OCI-LY1 (cell line): ENCODE measurements at regions not wholly inside any gene's neighbourhood (a gene's known extent, or its start where the extent isn't known, plus 50 kb on each side); places are given as distances from the start of the nearest gene placed in this dataset.

ENCODE experiments used
- H2AFZ ChIP-seq: fragments of 200-600 bp; sonication (generic), shearing (Covaris generic); 2 replicates; pipeline ENCODE4 v1.6.0; 2014; ENCODE audit warnings: antibody characterized with exemption, mild to moderate bottlenecking, low read length
- H3F3A ChIP-seq: fragments of 200-600 bp; sonication (generic), shearing (Covaris generic); 2 replicates; pipeline ENCODE4 v1.6.0; 2014; ENCODE audit warnings: mild to moderate bottlenecking, antibody characterized with exemption, low read length, moderate library complexity; ENCODE audit not compliant: insufficient read depth
- H3K27ac ChIP-seq: fragments of 200-600 bp; sonication (generic); 2 replicates; pipeline ENCODE4 v1.5.1; 2014; ENCODE audit warnings: low read length, mixed run types, mild to moderate bottlenecking, low read depth; ENCODE audit not compliant: poor library complexity, severe bottlenecking
- H3K27me3 ChIP-seq: fragments of 200-600 bp; sonication (generic); 2 replicates; pipeline ENCODE4 v1.6.0; 2014; ENCODE audit warnings: antibody characterized with exemption, mild to moderate bottlenecking, low read length, moderate library complexity; ENCODE audit not compliant: insufficient read depth
- H3K36me3 ChIP-seq: fragments of 200-600 bp; sonication (generic); 2 replicates; pipeline ENCODE4 v1.6.1; 2014; ENCODE audit warnings: mild to moderate bottlenecking, antibody characterized with exemption, low read length, moderate library complexity, mixed read lengths; ENCODE audit not compliant: insufficient read depth
- H3K4me1 ChIP-seq: fragments of 200-600 bp; sonication (generic); 2 replicates; pipeline ENCODE4 v1.5.1; 2014; ENCODE audit warnings: mild to moderate bottlenecking, low read length, moderate library complexity; ENCODE audit not compliant: insufficient read depth, severe bottlenecking
- H3K4me2 ChIP-seq: fragments of 200-600 bp; sonication (generic), shearing (Covaris generic); 2 replicates; pipeline ENCODE4 v1.6.1; 2014; ENCODE audit warnings: low read length
- H3K4me3 ChIP-seq: fragments of 200-600 bp; sonication (generic); 2 replicates; pipeline ENCODE4 v1.5.1; 2014; ENCODE audit warnings: low read length, low read depth, mild to moderate bottlenecking, mixed read lengths; ENCODE audit not compliant: poor library complexity, severe bottlenecking
- H3K79me2 ChIP-seq: fragments of 200-600 bp; shearing (Covaris generic); 2 replicates; pipeline ENCODE4 v1.6.1; 2016; ENCODE audit warnings: mixed run types, low read length, mixed read lengths; ENCODE audit not compliant: insufficient read depth
- H3K9ac ChIP-seq: fragments of 200-600 bp; sonication (generic), shearing (Covaris generic); 2 replicates; pipeline ENCODE4 v1.6.1; 2014; ENCODE audit warnings: mild to moderate bottlenecking, low read length, mixed read lengths
- H3K9me2 ChIP-seq: fragments of 200-600 bp; sonication (generic), shearing (Covaris generic); 2 replicates; pipeline ENCODE4 v1.6.1; 2014; ENCODE audit warnings: low read depth, mild to moderate bottlenecking, low read length, mixed read lengths
- H3K9me3 ChIP-seq: fragments of 200-600 bp; shearing (Covaris generic); 2 replicates; pipeline ENCODE4 v1.6.1; 2014; ENCODE audit warnings: low read length, mixed read lengths
- H4K20me1 ChIP-seq: fragments of 200-600 bp; sonication (generic), shearing (Covaris generic); 2 replicates; pipeline ENCODE4 v1.6.0; 2016; ENCODE audit warnings: mild to moderate bottlenecking, low read length; ENCODE audit not compliant: insufficient read depth
- EZH2 ChIP-seq: fragments of 200-600 bp; sonication (generic), shearing (Covaris generic); IDR thresholded peaks from 2 replicates; pipeline ENCODE4 v1.8.0; 2017; ENCODE audit warnings: borderline replicate concordance, mixed run types, mild to moderate bottlenecking, antibody characterized with exemption, low read length, moderate library complexity, mixed read lengths
- TF ChIP-seq, protein P1 (sequence below): fragments of 200-600 bp; sonication (generic), shearing (Covaris generic); IDR thresholded peaks from 2 replicates; pipeline ENCODE4 v1.5.1; 2017; ENCODE audit warnings: mild to moderate bottlenecking, antibody characterized with exemption, low read length, moderate library complexity, mixed read lengths

DNA sequence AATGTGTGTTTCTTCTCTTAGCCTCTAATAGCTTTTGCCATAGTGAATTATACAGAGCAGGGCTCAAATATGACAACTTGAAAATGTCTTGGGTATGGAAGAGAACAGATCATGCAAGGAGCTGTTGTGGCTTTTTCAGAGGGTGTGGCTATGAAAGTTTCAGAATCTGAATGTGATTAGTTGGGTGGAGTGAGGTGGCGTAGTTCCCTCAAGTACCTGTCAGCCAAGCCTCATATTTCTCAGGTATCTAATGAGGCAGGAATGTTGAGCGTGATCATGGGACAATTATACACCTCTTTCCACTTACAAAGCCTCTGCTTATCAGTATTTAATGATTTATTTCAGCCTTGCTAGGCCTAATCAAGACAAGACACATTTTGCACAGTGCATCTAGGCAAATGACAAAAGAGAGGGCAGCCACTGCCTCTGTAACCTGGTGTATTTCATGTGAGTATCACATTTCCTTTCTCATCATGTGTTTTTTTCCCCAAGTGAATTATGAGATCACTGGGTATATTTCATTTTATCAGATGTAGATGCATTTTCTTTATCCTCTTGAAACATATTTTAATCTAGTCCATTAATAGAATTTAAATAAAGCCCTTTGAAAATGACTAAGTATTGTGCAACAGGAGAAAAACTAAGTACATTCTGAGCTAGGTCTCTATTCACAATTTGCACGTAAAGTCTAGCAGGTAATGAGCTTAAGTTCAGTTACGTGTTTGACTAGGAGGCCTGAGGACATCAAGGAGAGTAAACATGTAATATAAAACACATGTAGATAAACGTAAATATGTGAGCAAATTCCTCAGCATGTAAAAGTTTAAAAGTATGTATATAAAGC, 644.4 kb upstream of the IGFBP3 start:
- Histone ChIP-seq H3K9me3 (no peaks in the 10 kb centered on the region), H3K36me3 (no peaks in the 10 kb centered on the region), H3K9ac (no peak overlapping the region), H3K4me3 (no peak overlapping the region), H3K27ac (no peak overlapping the region), H3K4me1 (no peaks in the 10 kb centered on the region), H2AFZ (no peak overlapping the region), H3F3A (no peaks in the 10 kb centered on the region), H3K9me2 (no peaks in the 10 kb centered on the region), H3K4me2 (no peak overlapping the region), H4K20me1 (no peaks in the 10 kb centered on the region), H3K79me2 (no peaks in the 10 kb centered on the region), H3K27me3 (no peaks in the 10 kb centered on the region)
- TF ChIP-seq EZH2 = no peak
- TF ChIP-seq, protein P1, sequence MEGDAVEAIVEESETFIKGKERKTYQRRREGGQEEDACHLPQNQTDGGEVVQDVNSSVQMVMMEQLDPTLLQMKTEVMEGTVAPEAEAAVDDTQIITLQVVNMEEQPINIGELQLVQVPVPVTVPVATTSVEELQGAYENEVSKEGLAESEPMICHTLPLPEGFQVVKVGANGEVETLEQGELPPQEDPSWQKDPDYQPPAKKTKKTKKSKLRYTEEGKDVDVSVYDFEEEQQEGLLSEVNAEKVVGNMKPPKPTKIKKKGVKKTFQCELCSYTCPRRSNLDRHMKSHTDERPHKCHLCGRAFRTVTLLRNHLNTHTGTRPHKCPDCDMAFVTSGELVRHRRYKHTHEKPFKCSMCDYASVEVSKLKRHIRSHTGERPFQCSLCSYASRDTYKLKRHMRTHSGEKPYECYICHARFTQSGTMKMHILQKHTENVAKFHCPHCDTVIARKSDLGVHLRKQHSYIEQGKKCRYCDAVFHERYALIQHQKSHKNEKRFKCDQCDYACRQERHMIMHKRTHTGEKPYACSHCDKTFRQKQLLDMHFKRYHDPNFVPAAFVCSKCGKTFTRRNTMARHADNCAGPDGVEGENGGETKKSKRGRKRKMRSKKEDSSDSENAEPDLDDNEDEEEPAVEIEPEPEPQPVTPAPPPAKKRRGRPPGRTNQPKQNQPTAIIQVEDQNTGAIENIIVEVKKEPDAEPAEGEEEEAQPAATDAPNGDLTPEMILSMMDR = no peak

DNA sequence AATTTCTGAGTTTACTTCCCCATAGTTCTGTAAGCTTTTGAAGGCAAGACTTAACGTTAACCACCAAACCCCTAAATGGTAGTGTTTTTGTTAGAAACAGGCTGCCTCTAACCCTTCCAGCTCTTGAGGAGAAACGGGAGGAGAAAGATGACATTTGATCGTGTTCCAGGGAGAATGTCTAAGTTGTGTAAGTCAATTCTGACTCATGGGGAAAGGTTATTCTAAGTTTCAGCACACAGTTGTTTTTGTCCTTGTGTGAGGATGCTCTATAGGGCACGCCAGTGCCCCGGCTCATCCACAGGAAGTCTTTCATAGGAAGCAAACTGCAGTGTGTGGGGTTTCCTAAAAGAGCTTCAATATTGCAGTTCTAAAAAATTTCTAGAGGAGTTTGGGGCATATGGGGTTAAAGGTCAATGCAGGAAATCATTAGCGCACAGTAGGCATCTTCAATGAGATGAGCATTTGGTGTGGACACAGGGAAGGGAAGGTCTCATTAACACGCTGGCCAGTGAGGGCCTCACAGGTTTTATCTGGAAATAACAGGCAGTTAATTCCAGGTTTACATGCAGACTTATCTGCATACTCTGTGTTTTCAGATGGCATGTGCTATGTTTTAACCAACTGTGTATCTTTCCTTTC, 638.2 kb upstream of the IGFBP3 start:
- Histone ChIP-seq H3F3A (no peaks in the 10 kb centered on the region), H3K9me2 (no peaks in the 10 kb centered on the region), H3K27me3 (no peaks in the 10 kb centered on the region), H3K36me3 (no peaks in the 10 kb centered on the region), H3K9me3 (no peaks in the 10 kb centered on the region), H3K79me2 (no peaks in the 10 kb centered on the region), H3K27ac (no peak overlapping the region), H2AFZ (no peak overlapping the region), H3K4me1 (no peaks in the 10 kb centered on the region), H3K9ac (no peak overlapping the region), H4K20me1 (no peaks in the 10 kb centered on the region), H3K4me2 (no peak overlapping the region), H3K4me3 (no peak overlapping the region)
- TF ChIP-seq EZH2 = no peak
- TF ChIP-seq, protein P1 = no peak

DNA sequence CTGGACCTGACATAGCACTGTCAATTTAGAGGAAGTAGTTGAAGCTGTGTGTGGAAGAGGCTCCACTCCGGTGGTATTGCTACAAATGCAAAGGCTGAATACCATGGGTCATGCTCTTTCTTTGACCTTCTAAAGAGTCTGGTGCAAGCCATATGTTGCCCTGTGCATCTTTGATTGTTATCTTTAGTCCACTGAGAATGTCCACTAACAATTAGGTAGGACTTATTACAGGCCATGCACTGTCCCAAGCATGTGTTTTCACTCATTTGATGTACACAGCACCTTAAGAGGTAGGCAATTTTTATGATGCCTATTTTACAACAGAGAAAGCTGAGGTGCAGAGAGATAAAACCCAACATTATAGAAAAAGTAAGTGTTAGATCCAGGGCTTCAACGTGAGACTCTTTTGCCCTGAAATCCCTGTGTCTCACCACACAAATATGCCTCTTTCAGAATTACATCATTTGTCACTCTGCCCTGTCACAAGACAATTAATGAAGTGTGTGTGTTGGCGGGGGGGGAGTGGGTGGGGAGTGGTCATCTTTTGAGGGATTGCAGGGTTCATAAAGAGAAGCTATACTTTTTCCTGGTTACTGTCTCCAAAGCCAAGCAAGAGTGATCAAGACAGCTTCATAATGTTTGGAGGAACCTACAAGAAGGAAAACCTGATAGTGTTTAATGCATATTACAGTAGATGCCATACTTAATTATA, 637.6 kb upstream of the IGFBP3 start:
- H3K27ac ChIP-seq = no peak overlapping the region
- no peak overlapping the region for H2AFZ ChIP-seq
- H3K9me3 ChIP-seq = no peaks in the 10 kb centered on the region
- no peak overlapping the region for H3K9ac ChIP-seq
- no peak overlapping the region for H3K4me2 ChIP-seq
- H3K4me3 ChIP-seq = no peak overlapping the region
- H3K36me3 ChIP-seq = no peaks in the 10 kb centered on the region
- H3F3A ChIP-seq = no peaks in the 10 kb centered on the region
- no peak for TF ChIP-seq EZH2
- TF ChIP-seq, protein P1 = no peak
- H3K9me2 ChIP-seq = no peaks in the 10 kb centered on the region
- H3K27me3 ChIP-seq = no peaks in the 10 kb centered on the region
- H4K20me1 ChIP-seq = no peaks in the 10 kb centered on the region
- H3K79me2 ChIP-seq = no peaks in the 10 kb centered on the region
- no peaks in the 10 kb centered on the region for H3K4me1 ChIP-seq
